ENCODE measurements at regions not wholly inside any gene's neighbourhood (a gene's known extent, or its start where the extent isn't known, plus 50 kb on each side); places are given as distances from the start of the nearest gene placed in this dataset.

DNA sequence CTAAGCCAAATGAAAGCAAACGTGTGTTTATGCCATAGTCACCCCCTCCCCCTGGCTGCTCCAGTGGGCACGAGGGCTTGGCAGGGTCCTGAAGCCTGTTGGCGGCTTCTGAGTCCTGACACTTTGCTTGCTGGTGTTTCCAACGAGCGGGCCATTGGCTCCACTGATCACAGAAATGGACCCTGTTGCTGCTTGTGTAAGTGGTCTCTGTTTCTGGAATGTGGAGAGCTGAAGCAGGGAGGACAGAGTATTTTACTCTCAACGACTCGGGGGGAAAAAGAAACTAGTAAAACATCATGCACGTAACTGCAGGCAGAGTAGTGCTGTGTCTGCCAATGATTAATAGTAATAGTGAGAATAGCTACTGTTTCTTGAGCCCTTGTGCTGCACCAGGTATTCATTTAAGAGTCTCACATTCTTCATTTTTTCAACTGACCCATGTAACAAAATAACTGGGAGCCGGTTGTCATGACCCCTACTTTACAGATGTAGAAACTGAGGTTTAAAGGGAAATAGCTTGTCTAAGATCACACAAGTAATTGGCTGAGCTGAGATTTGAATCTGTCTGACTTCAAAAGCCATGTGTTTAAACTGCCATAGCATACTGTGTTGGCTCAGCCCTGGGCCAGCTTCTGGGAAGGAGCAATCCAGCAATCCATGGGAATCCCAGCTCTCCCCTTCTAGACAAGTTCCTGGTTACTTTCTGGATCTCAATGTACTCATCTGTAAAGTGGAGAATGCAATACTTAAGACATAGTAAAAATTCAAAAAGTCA is 526.7 kb downstream of the INSC start:
- Mint-ChIP-seq H3K36me3 (ENCODE audit: low read depth) (no peaks in the 10 kb centered on the region), H3K27ac (no peak overlapping the region), H3K9me3 (no peaks in the 10 kb centered on the region), H3K4me3 (no peak overlapping the region), H3K27me3 (peaks cover 11% of the 10 kb centered on the region), H3K4me1 (ENCODE audit: low read depth) (no peaks in the 10 kb centered on the region)

DNA sequence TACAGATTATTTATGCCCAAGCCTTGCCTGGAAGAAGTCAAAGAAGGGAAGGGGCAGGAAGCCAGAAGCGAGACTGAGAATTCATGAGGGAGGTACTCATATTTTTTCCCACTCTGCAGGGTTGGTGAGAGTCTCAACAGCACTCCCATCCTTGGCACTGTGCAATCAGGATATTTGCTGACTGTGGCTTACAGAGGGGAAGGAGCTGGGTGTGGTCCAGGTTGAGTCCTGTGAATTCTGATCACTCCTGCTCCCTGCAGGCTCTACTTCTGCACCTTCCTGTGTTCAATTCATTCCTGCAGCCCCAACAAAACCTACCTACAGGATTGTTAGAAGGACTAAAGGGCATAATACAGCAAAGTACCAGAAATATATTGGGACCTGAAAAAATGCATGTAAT is 530.5 kb downstream of the INSC start:
- H3K36me3 Mint-ChIP-seq (ENCODE audit: low read depth), result no peaks in the 10 kb centered on the region
- no peak overlapping the region for H3K27ac Mint-ChIP-seq
- peaks cover 11% of the 10 kb centered on the region for H3K27me3 Mint-ChIP-seq
- no peaks in the 10 kb centered on the region for H3K9me3 Mint-ChIP-seq
- no peaks in the 10 kb centered on the region for H3K4me1 Mint-ChIP-seq (ENCODE audit: low read depth)
- H3K4me3 Mint-ChIP-seq, result no peak overlapping the region

DNA sequence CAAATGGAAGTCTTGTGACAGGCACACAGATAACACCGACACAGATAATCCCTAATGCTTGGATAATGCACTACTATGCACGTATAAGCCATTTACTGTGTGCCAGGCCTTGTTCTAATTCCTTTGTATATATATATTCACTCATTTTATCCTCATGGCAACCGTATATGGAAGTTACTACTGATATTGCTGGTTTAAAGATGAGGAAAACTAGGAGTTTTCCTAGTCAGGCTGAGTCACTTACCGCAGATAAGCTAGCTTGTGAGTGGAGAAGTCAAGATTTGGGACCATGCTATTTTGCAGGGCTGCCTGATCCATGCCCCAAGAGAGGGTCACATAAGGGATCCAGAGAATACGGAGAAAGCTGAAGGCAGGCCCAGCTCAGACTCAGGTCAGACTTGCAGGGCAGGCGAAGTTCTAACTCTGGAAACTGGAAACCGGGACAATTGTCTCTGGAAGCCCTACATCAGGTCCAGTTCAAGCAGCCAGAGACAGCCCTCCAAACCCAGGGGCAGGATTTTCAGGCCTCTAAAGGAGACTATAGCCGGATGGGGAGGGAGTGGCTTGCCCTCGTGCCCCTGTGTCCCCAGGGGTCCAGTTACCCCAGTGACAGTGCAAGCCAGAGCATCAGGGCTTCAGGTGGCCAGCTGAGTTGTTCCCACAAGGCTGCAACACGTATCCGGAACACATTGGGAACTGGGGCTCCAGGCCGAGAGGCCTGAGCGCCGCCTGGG is 534.8 kb downstream of the INSC start:
- Mint-ChIP-seq H3K4me3 (no peak overlapping the region), H3K9me3 (no peaks in the 10 kb centered on the region), H3K27me3 (peaks cover 35% of the 10 kb centered on the region), H3K4me1 (ENCODE audit: low read depth) (peaks cover 8% of the 10 kb centered on the region), H3K36me3 (ENCODE audit: low read depth) (no peaks in the 10 kb centered on the region), H3K27ac (no peak overlapping the region)

DNA sequence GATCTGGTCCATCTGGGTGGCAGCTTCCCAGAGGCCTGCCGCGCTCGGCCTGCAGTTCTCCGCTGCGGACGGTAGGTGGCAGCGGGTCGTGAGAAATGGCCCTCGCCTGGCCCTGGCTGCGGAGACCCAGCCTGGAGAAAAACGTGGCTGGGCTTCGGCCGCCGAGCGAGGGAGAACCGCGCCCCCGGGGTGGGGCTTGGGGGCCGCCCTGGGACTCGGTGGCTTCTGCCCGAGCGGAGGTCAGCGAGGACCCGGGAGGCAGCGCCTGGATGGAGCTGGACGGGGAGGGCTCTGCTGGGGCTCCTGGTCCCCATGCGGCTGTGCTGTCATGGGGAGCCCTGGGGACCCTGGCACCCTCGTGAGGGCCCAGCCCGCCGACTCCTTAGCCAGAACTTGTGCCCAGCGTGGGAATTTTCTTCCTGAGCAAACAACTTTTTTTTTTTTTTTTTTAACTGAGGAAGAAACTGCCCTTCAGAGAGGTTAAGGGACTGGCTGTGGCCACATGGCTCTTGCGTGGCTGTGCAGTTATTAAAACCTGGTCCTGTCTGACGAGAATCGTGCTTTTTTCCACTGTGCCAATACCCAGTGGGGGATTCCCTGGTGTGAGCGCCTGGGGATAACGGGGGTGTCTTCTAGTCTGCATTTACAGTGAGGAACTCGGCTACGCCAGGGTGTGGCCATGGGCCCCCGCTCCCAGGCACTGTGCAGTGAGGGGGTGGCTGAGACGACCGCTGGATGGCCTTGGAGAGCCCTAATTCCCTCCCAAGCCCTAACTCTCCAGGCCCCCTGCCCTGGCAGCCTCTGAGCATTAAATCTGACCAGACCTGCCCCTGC is 535.6 kb downstream of the INSC start:
- no peaks in the 10 kb centered on the region for H3K9me3 Mint-ChIP-seq
- H3K4me3 Mint-ChIP-seq, result no peak overlapping the region
- no peak overlapping the region for H3K27ac Mint-ChIP-seq
- no peaks in the 10 kb centered on the region for H3K36me3 Mint-ChIP-seq (ENCODE audit: low read depth)
- H3K27me3 Mint-ChIP-seq, result peaks cover 35% of the 10 kb centered on the region
- peaks cover 8% of the 10 kb centered on the region for H3K4me1 Mint-ChIP-seq (ENCODE audit: low read depth)

DNA sequence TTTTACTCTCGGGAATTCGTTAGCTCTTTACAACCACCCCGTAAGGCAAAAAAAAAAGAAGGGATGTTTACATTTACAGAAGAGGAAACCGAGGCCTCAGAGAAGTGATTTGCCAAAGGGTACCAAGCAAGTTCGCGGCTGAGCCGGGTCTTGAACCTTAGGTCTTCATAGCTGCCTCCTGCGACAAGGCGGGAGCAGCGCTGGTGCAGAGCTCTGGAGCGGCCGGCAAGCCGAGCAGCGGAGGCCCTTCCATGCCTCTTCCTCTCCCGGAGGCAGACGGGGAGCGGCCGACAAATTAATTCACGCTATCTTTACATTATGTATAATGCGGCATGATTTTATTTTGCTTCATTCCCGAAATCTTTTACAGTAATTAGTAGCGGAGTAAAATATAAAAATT is 536.3 kb downstream of the INSC start:
- Mint-ChIP-seq H3K27me3 (peaks cover 31% of the 10 kb centered on the region), H3K4me1 (ENCODE audit: low read depth) (peaks cover 8% of the 10 kb centered on the region), H3K36me3 (ENCODE audit: low read depth) (no peaks in the 10 kb centered on the region), H3K4me3 (no peak overlapping the region), H3K9me3 (no peaks in the 10 kb centered on the region), H3K27ac (no peak overlapping the region)

DNA sequence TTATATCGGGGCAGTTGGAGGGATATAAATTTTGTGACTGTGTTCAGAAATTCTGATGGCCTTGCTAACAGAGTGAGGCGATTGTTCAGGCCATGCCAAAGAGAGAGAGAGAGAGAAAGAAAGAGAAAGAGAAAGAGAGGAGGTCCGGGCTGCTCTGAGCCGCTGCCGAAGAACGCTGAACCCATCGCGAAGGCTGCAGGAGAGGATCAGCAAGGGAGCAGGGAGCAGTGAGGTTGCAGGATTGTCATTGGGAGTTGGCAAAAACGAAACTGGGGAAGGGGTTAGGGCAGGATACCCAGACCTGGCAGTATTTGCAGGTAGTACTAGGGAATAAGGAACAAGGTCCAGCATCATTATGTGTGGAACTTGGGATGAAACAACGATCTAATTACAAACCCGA is 537.1 kb downstream of the INSC start:
- Mint-ChIP-seq H3K36me3 (ENCODE audit: low read depth) (no peaks in the 10 kb centered on the region), H3K9me3 (no peaks in the 10 kb centered on the region), H3K4me1 (ENCODE audit: low read depth) (peaks cover 8% of the 10 kb centered on the region), H3K27ac (no peak overlapping the region), H3K27me3 (peaks cover 28% of the 10 kb centered on the region), H3K4me3 (no peak overlapping the region)

DNA sequence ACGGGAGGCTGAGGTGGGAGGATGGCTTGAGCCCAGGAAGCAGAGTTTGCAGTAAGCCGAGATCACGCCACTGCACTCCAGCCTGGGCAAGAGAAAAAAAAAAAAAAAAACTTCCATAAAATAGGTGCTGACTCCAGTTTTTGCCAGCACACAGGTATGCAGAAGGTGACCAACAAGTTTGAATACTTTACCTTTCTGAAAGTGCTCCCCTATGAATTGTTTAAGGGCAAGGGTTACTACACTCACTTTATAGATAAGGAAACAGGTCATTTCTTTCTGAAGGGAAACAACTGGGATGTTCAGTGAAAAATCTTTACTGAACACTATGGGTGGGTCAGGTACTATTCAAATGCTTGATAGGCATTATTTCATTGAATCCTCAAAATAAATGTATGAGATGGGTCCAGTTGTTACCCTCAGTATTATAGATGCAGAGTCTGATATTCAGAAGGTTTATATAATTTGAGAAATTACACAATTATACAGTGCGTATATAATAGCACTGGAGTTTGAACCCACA is 538.5 kb downstream of the INSC start:
- no peaks in the 10 kb centered on the region for H3K36me3 Mint-ChIP-seq (ENCODE audit: low read depth)
- no peak overlapping the region for H3K27ac Mint-ChIP-seq
- H3K9me3 Mint-ChIP-seq, result no peaks in the 10 kb centered on the region
- H3K4me3 Mint-ChIP-seq, result no peak overlapping the region
- H3K27me3 Mint-ChIP-seq, result peaks cover 28% of the 10 kb centered on the region
- H3K4me1 Mint-ChIP-seq (ENCODE audit: low read depth), result peaks cover 8% of the 10 kb centered on the region

DNA sequence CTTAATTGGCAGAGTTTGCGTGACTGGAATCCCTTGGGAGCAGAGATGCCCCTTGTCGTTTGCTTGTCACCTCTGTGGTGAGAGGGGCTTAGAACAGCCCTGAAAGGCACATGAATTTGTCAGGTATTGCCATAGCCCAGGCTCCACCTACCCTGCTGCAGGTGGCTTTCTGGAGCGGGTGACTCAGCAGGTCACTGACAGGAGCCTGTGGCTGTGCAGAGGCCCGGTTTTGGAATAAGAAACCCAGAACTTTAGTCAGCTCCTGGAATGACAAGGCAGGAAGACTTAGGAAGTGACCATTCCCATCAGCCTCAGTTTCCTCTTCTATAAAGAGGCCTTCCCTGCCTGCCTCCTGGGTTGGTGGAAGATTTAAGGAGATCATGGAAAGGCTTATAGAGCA is 539.7 kb downstream of the INSC start:
- Mint-ChIP-seq H3K27me3 (peaks cover 28% of the 10 kb centered on the region), H3K9me3 (no peaks in the 10 kb centered on the region), H3K4me1 (ENCODE audit: low read depth) (peaks cover 8% of the 10 kb centered on the region), H3K36me3 (ENCODE audit: low read depth) (no peaks in the 10 kb centered on the region), H3K4me3 (no peak overlapping the region), H3K27ac (no peak overlapping the region)

DNA sequence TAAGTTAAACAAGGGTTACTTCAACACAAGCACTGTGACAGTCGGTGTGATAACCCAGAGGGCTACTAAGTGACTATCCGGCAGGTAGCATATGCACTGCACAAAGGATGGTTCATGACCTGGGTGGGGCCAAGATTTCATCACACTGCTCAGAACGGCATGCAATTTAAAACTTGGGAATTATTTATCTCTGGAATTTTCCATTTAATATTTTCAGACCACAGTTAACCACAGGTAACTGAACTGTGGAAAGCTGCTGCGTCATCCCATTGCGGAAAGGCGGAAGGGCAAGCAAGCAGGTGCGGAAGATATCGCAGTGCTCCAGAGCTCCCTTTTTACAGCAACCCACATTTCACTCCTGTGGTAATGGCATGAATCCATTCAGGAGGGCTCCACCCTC is 540.8 kb downstream of the INSC start:
- Mint-ChIP-seq H3K9me3 (no peaks in the 10 kb centered on the region), H3K4me1 (ENCODE audit: low read depth) (peaks cover 7% of the 10 kb centered on the region), H3K36me3 (ENCODE audit: low read depth) (no peaks in the 10 kb centered on the region), H3K27ac (no peak overlapping the region), H3K4me3 (no peak overlapping the region), H3K27me3 (peaks cover 27% of the 10 kb centered on the region)

DNA sequence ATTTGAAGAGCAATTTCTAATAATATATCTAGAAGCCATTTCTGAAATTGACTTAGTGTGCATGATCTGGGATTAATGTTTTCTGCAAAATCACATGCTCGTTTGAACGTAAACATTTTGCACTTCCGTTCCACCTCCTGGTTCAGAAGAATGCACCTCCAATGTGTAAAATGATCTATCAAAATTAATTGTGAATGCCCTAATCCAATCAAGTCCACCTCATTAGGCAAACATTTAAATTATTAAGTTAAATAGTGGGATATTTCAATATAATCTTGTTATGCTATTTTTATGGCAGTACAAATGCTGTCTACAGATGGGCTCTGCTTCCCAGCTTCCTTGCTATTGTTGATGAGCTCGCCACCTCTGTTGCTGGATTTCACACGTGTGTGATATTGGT is 542.5 kb downstream of the INSC start:
- Mint-ChIP-seq H3K4me3 (no peak overlapping the region), H3K36me3 (ENCODE audit: low read depth) (no peaks in the 10 kb centered on the region), H3K9me3 (no peaks in the 10 kb centered on the region), H3K27me3 (peaks cover 10% of the 10 kb centered on the region), H3K4me1 (ENCODE audit: low read depth) (no peaks in the 10 kb centered on the region), H3K27ac (no peak overlapping the region)

DNA sequence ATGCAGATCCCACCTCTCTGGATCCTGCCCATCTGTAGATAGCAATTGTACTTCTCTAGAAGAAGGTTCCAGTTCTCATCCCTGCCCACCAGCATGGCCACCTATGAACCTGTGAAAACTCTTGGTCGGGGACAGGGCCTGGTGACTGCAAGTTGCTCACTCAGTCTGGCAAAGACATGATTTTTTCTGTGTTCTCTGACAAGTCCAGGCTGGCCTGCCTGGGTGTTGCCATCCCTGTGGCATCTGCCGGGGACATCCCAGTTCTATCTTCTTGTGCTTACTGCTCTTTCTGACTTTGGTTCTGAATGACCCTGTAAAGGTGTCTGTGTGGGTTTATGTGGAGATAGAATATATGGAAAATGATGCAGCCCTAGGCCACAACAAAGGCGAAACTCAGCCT is 545.8 kb downstream of the INSC start:
- Mint-ChIP-seq H3K36me3 (ENCODE audit: low read depth) (no peaks in the 10 kb centered on the region), H3K9me3 (no peaks in the 10 kb centered on the region), H3K4me1 (ENCODE audit: low read depth) (no peaks in the 10 kb centered on the region), H3K27ac (no peak overlapping the region), H3K27me3 (peaks cover 3% of the 10 kb centered on the region), H3K4me3 (no peak overlapping the region)

DNA sequence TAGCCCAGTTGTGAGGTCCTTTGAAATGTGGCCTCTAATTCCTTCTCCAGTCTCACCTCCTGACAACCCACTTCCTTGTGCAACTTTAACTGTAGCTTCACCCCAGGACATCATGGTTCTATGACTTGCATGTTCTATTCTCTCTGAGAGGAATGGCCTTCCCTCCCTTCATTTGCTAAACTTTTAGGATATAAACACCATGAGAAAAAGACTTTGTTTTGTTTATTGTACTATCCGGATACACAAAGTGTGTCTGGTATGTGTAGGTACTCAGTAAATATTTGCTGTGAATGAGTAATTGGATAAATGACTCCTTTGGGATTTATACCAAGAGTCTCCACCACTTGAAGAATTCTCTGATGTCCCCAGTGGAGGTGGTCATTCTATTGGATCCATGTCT is 547.6 kb downstream of the INSC start:
- Mint-ChIP-seq H3K9me3 (no peaks in the 10 kb centered on the region), H3K27ac (no peak overlapping the region), H3K4me1 (ENCODE audit: low read depth) (no peaks in the 10 kb centered on the region), H3K27me3 (peaks cover 3% of the 10 kb centered on the region), H3K4me3 (no peak overlapping the region), H3K36me3 (ENCODE audit: low read depth) (no peaks in the 10 kb centered on the region)

DNA sequence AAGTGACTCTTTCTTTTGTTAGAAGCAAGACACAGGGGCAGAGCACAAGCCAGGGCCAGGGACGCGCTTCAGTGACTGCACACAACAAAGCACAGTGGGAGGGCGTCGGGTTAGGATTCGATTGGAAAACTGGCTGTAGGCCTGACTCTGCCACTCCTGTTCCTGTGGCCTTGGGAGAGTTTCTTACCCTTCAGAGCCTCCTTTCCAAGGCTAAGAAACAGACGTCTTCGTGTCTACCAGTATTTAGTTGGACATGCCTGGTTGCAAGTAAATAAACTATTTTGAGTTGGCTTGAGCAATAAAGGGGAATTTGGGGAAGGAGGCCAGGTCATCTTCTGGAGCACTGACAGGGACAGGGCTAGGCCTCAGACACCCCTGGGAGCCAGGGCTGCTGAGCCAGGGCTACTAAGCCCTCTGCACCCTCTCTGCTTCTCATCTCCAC is 549.1 kb downstream of the INSC start:
- Mint-ChIP-seq H3K27me3 (peaks cover 3% of the 10 kb centered on the region), H3K9me3 (no peaks in the 10 kb centered on the region), H3K4me3 (no peak overlapping the region), H3K27ac (no peak overlapping the region), H3K4me1 (ENCODE audit: low read depth) (no peaks in the 10 kb centered on the region), H3K36me3 (ENCODE audit: low read depth) (no peaks in the 10 kb centered on the region)

DNA sequence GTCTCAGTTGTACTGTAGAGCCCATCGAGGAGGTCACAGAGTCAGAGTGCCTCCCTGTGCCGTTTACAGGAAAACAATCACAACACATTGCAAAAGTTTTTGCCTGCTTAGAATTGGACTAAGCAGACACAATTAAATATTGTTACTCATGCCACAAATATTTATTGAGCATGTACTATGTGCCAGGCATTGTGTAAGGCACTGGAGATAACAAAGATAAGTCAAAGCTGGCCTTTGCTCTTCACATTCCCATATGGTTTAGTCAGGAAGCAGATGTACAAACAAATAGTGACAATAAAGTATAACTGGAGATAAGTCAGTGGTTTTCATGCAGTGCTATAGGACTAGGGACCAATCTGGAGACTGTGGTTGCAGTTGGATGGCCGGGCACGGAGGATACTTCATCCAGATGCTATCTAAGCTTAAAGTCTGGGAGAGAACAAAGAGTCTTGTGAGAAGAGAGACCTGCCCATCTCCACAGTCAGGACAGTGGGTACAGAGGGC is 550.7 kb downstream of the INSC start:
- peaks cover 3% of the 10 kb centered on the region for H3K27me3 Mint-ChIP-seq
- H3K27ac Mint-ChIP-seq, result no peak overlapping the region
- H3K9me3 Mint-ChIP-seq, result no peaks in the 10 kb centered on the region
- H3K36me3 Mint-ChIP-seq (ENCODE audit: low read depth), result no peaks in the 10 kb centered on the region
- H3K4me3 Mint-ChIP-seq, result no peak overlapping the region
- H3K4me1 Mint-ChIP-seq (ENCODE audit: low read depth), result no peaks in the 10 kb centered on the region

Measured in stimulated activated naive CD8-positive, alpha-beta T cell treated with anti-CD3 and anti-CD28 coated beads, Interleukin-15, Interleukin-2, amounts not matched to agents 100 ng/mL and 50 ng/mL, for 24 hours (primary cell).